GM23338 (cell line): ENCODE measurements at regions not wholly inside any gene's neighbourhood (a gene's known extent, or its start where the extent isn't known, plus 50 kb on each side); places are given as distances from the start of the nearest gene placed in this dataset.

Source experiments
- ATAC-seq: fragments of 200-7000 bp; cut with Tn5 transposase; 3 replicates; pipeline ENCODE4 v1.9.1; 2020
- DNase-seq: peaks from one replicate; pipeline ENCODE4 v3.0.0-alpha.2; 2015; ENCODE audit warnings: low spot score
- H2AFZ ChIP-seq: fragments of 200-600 bp; sonication (generic); 2 replicates; pipeline ENCODE4 v1.8.0; 2016; ENCODE audit warnings: antibody characterized with exemption, mild to moderate bottlenecking, moderate library complexity
- H3F3A ChIP-seq: fragments of 200-600 bp; sonication (generic); replicated peaks from 2 replicates; pipeline ENCODE4 v1.8.0; 2017; ENCODE audit warnings: antibody characterized with exemption, mixed run types, low read depth
- H3K27ac ChIP-seq: fragments of 200-600 bp; sonication (generic); 2 replicates; pipeline ENCODE4 v1.6.1; 2016; ENCODE audit warnings: low read depth
- H3K27me3 ChIP-seq: fragments of 200-600 bp; sonication (generic); 2 replicates; pipeline ENCODE4 v1.8.0; 2016; ENCODE audit warnings: mild to moderate bottlenecking, mixed run types, moderate library complexity; ENCODE audit not compliant: insufficient read depth
- H3K36me3 ChIP-seq: fragments of 200-600 bp; sonication (generic); 2 replicates; pipeline ENCODE4 v1.8.0; 2016; ENCODE audit warnings: mild to moderate bottlenecking; ENCODE audit not compliant: insufficient read depth
- H3K4me1 ChIP-seq: fragments of 200-600 bp; sonication (generic); 2 replicates; pipeline ENCODE4 v1.8.0; 2016; ENCODE audit warnings: mild to moderate bottlenecking, moderate library complexity; ENCODE audit not compliant: insufficient read depth
- H3K4me2 ChIP-seq: fragments of 200-600 bp; sonication (generic); 2 replicates; pipeline ENCODE4 v1.7.1; 2017; ENCODE audit warnings: mixed run types
- H3K4me3 ChIP-seq: fragments of 200-600 bp; sonication (generic); 2 replicates; pipeline ENCODE4 v1.6.1; 2016; ENCODE audit warnings: mixed run types
- H3K79me2 ChIP-seq: fragments of 200-600 bp; sonication (generic); replicated peaks from 2 replicates; pipeline ENCODE4 v1.8.0; 2017; ENCODE audit warnings: mild to moderate bottlenecking; ENCODE audit not compliant: insufficient read depth
- H3K9me2 ChIP-seq: fragments of 200-600 bp; sonication (generic); 2 replicates; pipeline ENCODE4 v1.8.0; 2017; ENCODE audit not compliant: insufficient read depth
- H4K20me1 ChIP-seq: fragments of 200-600 bp; sonication (generic); replicated peaks from 2 replicates; pipeline ENCODE4 v1.8.0; 2017; ENCODE audit warnings: mild to moderate bottlenecking; ENCODE audit not compliant: insufficient read depth
- H3K27ac Mint-ChIP-seq: 2 replicates; pipeline ENCODE4 v1.8.0; 2020; ENCODE audit warnings: inconsistent platforms, mild to moderate bottlenecking, moderate library complexity, mixed read lengths
- H3K27me3 Mint-ChIP-seq: 3 replicates; pipeline ENCODE4 v1.8.0; 2022; ENCODE audit warnings: low read depth, mild to moderate bottlenecking, moderate library complexity, mixed read lengths, inconsistent platforms; ENCODE audit not compliant: insufficient read depth, poor library complexity
- H3K36me3 Mint-ChIP-seq: 3 replicates; pipeline ENCODE4 v1.8.0; 2021; ENCODE audit warnings: low read depth, mild to moderate bottlenecking, inconsistent platforms, moderate library complexity, mixed read lengths
- H3K4me1 Mint-ChIP-seq: 3 replicates; pipeline ENCODE4 v1.8.0; 2020; ENCODE audit warnings: mild to moderate bottlenecking, inconsistent platforms, mixed read lengths
- H3K4me3 Mint-ChIP-seq: 3 replicates; pipeline ENCODE4 v1.8.0; 2021; ENCODE audit warnings: moderate library complexity, mild to moderate bottlenecking, inconsistent platforms, mixed read lengths
- H3K9me3 Mint-ChIP-seq: 3 replicates; pipeline ENCODE4 v1.8.0; 2020; ENCODE audit warnings: moderate library complexity, mild to moderate bottlenecking, inconsistent platforms, mixed read lengths
- CREB1 ChIP-seq: fragments of 250-450 bp; sonication (Bioruptor Pico); IDR thresholded peaks from 2 replicates; pipeline ENCODE4 v1.5.0; 2020; ENCODE audit warnings: low read depth, mild to moderate bottlenecking, moderate library complexity
- NANOG ChIP-seq: IDR thresholded peaks from 2 replicates; pipeline ENCODE4 v1.6.1; 2016; ENCODE audit warnings: antibody characterized with exemption, borderline replicate concordance
- STAT1 ChIP-seq: IDR thresholded peaks from one replicate; pipeline ENCODE4 v1.6.1; 2016; ENCODE audit warnings: antibody characterized with exemption; ENCODE audit not compliant: unreplicated experiment
- ZNF331 ChIP-seq: fragments of 250-450 bp; sonication (Bioruptor Pico); IDR thresholded peaks from 2 replicates; pipeline ENCODE4 v1.5.0; 2020; ENCODE audit warnings: low read depth, mild to moderate bottlenecking, moderate library complexity
- TF ChIP-seq, protein P1 (sequence below): fragments of 250-450 bp; sonication (Bioruptor Pico); IDR thresholded peaks from 2 replicates; pipeline ENCODE4 v1.5.0; 2020; ENCODE audit warnings: mild to moderate bottlenecking, moderate library complexity
- TF ChIP-seq, protein P2 (sequence below): IDR thresholded peaks from 2 replicates; pipeline ENCODE4 v1.6.1; 2016; ENCODE audit warnings: antibody characterized with exemption
- TF ChIP-seq, protein P3 (sequence below), 2 experiments: fragments of 200-600 bp in 1 of 2; sonication (generic) in 1 of 2; conservative IDR thresholded peaks; 2 replicates each; pipeline versions ENCODE4 v1.5.1 to v1.6.1; 2016 to 2017; ENCODE audit warnings: antibody characterized with exemption in 2 of 2, low read depth in 2 of 2, mild to moderate bottlenecking in 2 of 2, moderate library complexity in 1 of 2

DNA sequence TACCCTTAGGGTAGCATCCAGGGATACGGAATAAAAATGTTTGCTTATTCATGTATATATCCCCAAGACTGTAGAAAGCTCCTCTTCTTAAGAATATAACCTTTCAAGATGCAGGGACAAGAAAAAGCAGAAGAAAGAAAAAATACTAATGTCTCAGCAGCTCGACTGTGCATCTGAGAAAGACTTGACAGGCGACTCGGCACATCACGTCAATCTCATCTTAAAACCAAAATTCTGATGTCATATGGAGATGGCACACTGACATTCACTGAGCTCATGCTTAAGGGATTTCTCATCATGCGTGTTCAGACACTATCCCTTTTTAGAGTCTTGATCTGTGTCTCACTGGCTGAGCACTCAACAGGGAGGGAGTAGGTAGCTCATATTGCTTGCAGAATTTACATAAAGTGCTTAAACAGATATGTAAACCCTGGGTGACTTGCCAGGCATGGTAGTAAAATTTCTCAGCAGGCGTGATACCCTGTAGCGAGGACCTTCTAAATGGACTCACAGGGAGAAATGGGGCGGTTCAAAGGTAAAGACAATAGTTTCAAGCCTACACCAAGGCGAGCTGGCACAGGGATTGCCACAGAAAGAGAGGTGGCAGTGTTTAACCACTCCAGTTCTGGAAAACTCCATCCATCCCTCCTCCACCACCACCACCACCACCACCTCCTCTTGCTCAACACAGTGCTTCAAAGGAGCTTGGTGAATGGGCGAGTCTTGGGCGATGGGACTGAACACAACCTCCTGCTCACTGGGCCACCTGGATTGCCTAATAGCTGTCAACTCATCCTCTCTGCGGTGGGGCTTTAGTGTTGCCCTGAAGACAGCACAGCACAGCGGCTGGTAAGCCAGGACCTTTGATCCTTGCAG is 330.5 kb downstream of the TFAP2A start:
- peaks cover 4% of the 10 kb centered on the region for H3K27me3 Mint-ChIP-seq
- Histone ChIP-seq H4K20me1 (no peaks in the 10 kb centered on the region), H3F3A (no peaks in the 10 kb centered on the region), H3K27ac (no peak overlapping the region), H3K79me2 (no peaks in the 10 kb centered on the region), H3K4me1 (no peaks in the 10 kb centered on the region), H3K4me2 (no peak overlapping the region), H3K9me2 (0 out of 2 replicates have a peak, but pooled peaks cover 2% of the 10 kb centered on the region), H2AFZ (no peak overlapping the region), H3K36me3 (no peaks in the 10 kb centered on the region), H3K4me3 (no peak overlapping the region), H3K27me3 (no peaks in the 10 kb centered on the region)
- ATAC-seq = peak; percentile 38; the same call in 2 of the 3 replicates
- no peaks in the 10 kb centered on the region for H3K36me3 Mint-ChIP-seq
- H3K9me3 Mint-ChIP-seq = no peaks in the 10 kb centered on the region
- no peak overlapping the region for H3K27ac Mint-ChIP-seq
- no peak for DNase-seq
- TF ChIP-seq NANOG = no peak
- TF ChIP-seq, protein P1, sequence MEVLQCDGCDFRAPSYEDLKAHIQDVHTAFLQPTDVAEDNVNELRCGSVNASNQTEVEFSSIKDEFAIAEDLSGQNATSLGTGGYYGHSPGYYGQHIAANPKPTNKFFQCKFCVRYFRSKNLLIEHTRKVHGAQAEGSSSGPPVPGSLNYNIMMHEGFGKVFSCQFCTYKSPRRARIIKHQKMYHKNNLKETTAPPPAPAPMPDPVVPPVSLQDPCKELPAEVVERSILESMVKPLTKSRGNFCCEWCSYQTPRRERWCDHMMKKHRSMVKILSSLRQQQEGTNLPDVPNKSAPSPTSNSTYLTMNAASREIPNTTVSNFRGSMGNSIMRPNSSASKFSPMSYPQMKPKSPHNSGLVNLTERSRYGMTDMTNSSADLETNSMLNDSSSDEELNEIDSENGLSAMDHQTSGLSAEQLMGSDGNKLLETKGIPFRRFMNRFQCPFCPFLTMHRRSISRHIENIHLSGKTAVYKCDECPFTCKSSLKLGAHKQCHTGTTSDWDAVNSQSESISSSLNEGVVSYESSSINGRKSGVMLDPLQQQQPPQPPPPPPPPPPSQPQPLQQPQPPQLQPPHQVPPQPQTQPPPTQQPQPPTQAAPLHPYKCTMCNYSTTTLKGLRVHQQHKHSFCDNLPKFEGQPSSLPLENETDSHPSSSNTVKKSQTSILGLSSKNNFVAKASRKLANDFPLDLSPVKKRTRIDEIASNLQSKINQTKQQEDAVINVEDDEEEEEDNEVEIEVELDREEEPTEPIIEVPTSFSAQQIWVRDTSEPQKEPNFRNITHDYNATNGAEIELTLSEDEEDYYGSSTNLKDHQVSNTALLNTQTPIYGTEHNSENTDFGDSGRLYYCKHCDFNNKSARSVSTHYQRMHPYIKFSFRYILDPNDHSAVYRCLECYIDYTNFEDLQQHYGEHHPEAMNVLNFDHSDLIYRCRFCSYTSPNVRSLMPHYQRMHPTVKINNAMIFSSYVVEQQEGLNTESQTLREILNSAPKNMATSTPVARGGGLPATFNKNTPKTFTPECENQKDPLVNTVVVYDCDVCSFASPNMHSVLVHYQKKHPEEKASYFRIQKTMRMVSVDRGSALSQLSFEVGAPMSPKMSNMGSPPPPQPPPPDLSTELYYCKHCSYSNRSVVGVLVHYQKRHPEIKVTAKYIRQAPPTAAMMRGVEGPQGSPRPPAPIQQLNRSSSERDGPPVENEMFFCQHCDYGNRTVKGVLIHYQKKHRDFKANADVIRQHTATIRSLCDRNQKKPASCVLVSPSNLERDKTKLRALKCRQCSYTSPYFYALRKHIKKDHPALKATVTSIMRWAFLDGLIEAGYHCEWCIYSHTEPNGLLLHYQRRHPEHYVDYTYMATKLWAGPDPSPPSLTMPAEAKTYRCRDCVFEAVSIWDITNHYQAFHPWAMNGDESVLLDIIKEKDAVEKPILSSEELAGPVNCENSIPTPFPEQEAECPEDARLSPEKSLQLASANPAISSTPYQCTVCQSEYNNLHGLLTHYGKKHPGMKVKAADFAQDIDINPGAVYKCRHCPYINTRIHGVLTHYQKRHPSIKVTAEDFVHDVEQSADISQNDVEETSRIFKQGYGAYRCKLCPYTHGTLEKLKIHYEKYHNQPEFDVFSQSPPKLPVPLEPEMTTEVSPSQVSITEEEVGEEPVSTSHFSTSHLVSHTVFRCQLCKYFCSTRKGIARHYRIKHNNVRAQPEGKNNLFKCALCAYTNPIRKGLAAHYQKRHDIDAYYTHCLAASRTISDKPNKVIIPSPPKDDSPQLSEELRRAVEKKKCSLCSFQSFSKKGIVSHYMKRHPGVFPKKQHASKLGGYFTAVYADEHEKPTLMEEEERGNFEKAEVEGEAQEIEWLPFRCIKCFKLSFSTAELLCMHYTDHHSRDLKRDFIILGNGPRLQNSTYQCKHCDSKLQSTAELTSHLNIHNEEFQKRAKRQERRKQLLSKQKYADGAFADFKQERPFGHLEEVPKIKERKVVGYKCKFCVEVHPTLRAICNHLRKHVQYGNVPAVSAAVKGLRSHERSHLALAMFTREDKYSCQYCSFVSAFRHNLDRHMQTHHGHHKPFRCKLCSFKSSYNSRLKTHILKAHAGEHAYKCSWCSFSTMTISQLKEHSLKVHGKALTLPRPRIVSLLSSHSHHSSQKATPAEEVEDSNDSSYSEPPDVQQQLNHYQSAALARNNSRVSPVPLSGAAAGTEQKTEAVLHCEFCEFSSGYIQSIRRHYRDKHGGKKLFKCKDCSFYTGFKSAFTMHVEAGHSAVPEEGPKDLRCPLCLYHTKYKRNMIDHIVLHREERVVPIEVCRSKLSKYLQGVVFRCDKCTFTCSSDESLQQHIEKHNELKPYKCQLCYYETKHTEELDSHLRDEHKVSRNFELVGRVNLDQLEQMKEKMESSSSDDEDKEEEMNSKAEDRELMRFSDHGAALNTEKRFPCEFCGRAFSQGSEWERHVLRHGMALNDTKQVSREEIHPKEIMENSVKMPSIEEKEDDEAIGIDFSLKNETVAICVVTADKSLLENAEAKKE (CRISPR knock-in tag) = no peak
- TF ChIP-seq, protein P2, sequence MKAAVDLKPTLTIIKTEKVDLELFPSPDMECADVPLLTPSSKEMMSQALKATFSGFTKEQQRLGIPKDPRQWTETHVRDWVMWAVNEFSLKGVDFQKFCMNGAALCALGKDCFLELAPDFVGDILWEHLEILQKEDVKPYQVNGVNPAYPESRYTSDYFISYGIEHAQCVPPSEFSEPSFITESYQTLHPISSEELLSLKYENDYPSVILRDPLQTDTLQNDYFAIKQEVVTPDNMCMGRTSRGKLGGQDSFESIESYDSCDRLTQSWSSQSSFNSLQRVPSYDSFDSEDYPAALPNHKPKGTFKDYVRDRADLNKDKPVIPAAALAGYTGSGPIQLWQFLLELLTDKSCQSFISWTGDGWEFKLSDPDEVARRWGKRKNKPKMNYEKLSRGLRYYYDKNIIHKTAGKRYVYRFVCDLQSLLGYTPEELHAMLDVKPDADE = no peak
- no peak for TF ChIP-seq ZNF331
- TF ChIP-seq, protein P3, sequence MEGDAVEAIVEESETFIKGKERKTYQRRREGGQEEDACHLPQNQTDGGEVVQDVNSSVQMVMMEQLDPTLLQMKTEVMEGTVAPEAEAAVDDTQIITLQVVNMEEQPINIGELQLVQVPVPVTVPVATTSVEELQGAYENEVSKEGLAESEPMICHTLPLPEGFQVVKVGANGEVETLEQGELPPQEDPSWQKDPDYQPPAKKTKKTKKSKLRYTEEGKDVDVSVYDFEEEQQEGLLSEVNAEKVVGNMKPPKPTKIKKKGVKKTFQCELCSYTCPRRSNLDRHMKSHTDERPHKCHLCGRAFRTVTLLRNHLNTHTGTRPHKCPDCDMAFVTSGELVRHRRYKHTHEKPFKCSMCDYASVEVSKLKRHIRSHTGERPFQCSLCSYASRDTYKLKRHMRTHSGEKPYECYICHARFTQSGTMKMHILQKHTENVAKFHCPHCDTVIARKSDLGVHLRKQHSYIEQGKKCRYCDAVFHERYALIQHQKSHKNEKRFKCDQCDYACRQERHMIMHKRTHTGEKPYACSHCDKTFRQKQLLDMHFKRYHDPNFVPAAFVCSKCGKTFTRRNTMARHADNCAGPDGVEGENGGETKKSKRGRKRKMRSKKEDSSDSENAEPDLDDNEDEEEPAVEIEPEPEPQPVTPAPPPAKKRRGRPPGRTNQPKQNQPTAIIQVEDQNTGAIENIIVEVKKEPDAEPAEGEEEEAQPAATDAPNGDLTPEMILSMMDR (conservative IDR thresholded peaks at IDR 0.05; ENCODE audit: low read depth in 2 of 2) = peak in 1 of 2 experiments; percentile 44; a peak in 2 of 4 replicates
- no peak for TF ChIP-seq STAT1
- TF ChIP-seq CREB1 (CRISPR knock-in tag) = no peak
- H3K4me1 Mint-ChIP-seq = no peaks in the 10 kb centered on the region
- H3K4me3 Mint-ChIP-seq = no peak overlapping the region
